CMK (cell line): ENCODE measurements at regions not wholly inside any gene's neighbourhood (a gene's known extent, or its start where the extent isn't known, plus 50 kb on each side); places are given as distances from the start of the nearest gene placed in this dataset.
"Not testable (repeated sequence)": the region's sequence is repeated elsewhere in the genome, so short reads cannot be mapped to it uniquely, and the experiment has no call there.

Experiments
- DNase-seq: peaks from one replicate; pipeline ENCODE4 v3.0.0-alpha.2; 2010; ENCODE audit warnings: low read depth

DNA sequence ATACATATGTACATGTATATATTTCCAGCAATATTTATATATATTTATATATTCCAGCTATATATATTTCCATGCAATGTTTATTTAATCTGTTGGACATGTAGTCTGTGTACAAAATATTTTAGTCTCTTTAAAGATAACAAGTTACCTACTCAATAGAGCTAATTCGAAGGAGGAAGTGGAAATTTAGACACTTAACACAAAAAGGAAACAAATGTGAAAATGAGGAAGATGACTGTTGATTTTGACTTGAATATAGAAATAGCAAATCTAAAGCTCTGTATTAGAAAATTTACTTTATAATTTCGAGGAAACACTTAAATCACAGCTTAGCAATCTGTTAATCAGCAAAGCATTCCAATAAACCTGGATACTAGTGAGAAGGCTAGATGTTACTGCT lies 1064.4 kb downstream of the PCDH7 start:
- no peak for DNase-seq

GRCh38 chr4:31787701-31788100 lies 1067.5 kb downstream of the PCDH7 start:
- DNase-seq, result no peak

DNA sequence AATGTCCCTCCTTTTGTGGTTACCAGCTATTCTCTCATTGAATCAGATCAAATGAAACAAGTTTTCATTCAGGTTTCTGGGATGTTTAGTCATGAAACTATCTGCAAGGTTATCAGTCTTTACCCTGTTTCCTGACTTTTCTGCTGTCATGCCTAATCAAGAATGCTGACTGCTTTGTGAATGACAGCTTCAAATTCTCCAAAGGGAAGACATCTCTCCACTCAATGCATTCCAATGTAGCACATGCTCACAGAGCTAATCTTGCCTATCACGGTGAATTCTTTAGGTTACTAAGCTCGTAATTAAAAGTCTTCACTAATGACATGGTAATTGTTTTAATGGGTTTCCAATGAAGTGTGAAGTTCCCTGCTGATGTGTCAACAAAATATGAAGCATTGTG lies 1068.5 kb downstream of the PCDH7 start:
- DNase-seq, result no peak

- no peak for DNase-seq
Observed at GRCh38 chr4:31791666-31792065, 1071.5 kb downstream of the PCDH7 start.

DNA sequence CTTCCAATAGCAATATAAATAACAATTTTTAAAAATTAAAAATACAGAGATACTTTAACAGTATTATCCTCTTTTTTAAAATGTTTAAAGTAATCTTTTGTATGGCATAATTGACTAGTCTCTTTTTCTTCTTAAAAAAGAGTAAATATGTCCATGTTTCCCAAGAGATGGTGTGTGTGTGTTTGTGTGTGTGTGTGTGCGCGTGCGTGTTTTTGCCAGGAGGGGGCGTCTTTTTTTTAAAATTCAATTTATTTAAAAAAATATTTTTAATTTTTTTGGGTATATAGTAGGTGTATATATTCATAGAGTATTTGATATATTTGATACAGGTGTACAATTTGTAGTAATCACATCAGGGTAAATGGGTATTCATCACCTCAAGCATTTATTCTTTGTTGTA lies 1073.7 kb downstream of the PCDH7 start:
- DNase-seq, result no peak

DNA sequence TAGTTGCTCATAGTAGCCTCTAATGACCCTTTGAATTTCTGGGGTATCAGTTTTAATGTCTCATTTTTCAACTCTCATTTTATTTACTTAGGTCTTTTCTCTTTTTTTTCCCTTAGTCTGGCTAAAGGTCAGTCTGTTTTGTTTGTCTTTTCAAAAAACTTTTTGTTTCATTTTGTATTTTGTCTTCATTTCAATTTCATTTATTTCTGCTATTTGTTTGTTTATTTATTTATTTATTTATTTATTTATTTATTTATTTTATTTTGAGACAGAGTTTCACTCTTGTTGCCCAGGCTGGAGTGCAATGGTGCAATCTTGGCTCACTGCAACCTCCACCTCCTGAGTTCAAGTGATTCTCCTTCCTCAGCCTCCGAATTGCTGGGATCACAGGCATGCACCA lies 1076.9 kb downstream of the PCDH7 start:
- not testable (repeated sequence) for DNase-seq

- no peak for DNase-seq
Observed at GRCh38 chr4:31803526-31804195, 1083.5 kb downstream of the PCDH7 start.

GRCh38 chr4:31807036-31807435 lies 1086.9 kb downstream of the PCDH7 start:
- DNase-seq, result no peak

DNA sequence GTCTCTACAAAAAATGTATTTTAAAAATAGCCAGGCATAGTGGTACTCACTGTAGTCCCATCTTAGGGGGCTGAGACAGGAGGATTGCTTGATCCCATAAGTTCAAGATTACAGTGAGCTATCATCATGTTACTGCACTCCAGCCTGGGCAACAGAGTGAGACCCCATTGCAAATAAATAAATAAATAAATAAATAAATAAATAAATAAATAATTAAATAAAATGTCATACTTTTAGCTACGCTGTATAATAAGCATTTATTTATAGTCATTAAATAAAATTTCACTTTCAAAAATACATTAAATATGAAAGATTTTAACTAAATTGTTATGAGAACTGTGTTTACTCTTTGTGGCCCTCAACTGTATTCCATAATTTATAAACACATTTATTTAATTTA lies 1124.2 kb downstream of the PCDH7 start:
- DNase-seq, result no peak

DNA sequence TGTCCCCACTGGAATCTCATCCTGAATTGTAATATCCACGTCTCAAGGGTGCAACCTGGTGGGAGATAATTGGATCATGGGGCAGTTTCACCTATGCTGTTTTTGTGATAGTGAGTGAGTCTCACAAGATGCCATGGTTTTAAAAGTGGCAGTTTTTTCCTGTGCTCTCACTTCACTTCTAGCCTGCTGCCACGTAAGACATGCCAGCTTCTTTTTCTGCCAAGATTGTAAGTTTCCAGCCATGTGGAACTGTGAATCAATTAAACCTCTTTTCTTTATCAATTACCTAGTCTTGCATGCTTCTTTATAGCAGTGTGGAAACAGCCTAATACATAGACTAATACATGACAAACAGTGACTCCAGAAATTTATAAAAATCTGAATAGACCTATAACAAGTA lies 1131.8 kb downstream of the PCDH7 start:
- DNase-seq, result no peak

- no peak for DNase-seq
Observed at GRCh38 chr4:31877429-31877828, 1157.3 kb downstream of the PCDH7 start.

DNA sequence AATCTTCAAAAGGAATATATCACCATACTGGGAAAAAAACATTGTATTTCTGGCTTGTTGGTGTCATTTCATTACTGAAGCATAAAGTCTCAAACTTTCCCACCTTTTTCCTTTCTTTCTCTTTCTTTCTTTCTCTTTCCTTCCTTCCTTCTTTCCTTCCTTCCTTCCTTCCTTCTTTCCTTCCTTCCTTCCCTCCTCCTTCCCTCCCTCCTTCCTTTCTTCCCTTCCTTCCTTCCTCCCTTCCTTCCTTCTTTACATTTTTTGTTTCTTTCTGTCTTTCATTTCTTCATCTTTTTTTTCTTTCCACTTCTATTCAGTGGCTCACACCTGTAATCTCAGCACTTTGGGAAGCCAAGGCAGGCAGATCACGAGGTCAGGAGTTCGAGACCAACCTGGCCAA lies 1160.7 kb downstream of the PCDH7 start:
- not testable (repeated sequence) for DNase-seq

DNA sequence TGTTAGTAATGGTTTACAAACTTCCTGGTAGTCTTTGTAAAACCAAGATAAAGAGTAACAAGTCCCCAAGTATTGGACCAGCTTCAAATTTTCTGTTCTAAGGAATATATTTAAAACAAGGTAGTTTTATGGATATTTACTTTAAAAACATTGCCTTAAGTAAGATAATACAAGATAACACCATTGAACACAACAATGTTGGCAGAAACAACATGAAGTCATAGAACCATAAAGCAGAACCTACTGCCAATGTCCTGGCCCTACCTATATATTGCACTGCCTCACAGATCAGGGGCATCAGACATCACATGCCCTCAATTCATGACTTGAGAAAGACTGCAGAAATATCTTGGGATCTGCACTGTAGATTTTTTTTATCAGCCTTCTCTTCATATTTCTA lies 1176.2 kb downstream of the PCDH7 start:
- DNase-seq, result no peak

DNA sequence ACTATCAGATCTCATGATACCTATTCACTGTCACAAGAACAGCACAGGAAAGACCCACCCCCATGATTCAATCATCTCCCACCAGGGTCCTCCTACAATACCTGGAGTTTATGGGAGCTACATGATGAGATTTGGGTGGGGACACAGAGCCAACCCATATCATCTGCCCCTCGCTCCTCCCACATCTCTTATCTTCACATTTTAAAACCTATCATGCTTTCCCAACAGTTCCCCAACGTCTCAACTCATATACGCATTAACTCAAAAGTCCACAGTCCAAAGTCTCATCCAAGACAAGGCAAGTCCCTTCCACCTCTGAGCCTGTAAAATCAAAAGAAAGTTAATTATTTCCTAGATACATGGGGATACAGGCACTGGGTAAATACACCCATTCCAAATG lies 1185.2 kb downstream of the PCDH7 start:
- no peak for DNase-seq

GRCh38 chr4:31908261-31908660 lies 1188.1 kb downstream of the PCDH7 start:
- no peak for DNase-seq

DNA sequence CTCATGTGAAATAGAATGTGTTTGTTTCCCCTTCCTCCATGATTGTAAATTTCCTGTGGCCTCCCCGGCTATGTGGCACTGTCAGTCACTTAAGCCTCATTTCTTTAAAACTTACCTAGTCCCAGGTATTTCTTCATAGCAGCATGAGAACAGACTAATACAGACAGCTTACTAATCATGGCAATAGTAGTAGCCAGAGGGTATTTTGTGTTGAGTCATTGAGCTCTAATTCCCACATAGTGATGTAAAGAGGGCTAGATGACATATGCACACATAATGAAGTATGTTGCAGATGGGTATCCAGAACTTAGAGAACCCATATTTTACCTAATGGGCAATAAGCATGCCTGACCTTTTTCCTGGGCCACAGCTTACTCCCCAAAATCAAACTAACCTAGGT lies 1197.2 kb downstream of the PCDH7 start:
- no peak for DNase-seq

DNA sequence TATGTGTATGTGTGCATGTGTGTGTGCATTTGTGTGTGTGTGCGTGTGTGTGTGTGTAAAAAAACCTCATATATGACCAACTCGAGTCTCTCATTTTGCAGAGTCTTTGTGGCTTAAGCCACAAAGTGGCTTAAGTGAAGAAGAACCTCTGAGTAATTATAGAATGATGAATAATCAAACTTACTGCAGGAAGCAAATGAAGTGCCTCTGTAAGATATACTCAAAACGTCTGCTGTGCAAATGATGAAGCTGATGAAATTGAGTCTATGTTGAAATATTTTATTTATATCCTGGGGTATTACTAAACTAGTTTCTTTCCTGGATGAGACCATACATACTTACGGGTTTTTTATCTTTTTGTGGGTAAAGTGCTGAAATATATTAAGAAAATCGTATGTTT lies 1198.7 kb downstream of the PCDH7 start:
- no peak for DNase-seq

DNA sequence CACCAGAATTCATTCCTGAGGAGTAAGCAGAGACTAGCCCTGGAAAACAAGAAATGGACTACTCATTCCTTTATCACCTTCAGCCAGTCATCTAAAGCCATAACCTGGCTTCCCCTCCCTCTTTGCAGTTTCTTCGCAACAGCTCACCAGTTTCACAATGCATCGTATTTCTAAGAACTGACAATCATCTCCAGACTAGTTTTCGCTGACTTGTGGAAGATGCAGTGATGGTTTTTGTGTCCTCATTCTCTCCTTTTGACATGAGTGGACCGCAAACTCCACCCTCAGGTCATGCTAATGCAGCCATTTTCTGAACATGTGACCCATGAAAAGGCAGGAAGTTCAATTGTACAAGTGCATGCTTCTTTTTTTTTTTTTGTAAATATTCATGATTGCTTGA lies 1203.5 kb downstream of the PCDH7 start:
- no peak for DNase-seq

DNA sequence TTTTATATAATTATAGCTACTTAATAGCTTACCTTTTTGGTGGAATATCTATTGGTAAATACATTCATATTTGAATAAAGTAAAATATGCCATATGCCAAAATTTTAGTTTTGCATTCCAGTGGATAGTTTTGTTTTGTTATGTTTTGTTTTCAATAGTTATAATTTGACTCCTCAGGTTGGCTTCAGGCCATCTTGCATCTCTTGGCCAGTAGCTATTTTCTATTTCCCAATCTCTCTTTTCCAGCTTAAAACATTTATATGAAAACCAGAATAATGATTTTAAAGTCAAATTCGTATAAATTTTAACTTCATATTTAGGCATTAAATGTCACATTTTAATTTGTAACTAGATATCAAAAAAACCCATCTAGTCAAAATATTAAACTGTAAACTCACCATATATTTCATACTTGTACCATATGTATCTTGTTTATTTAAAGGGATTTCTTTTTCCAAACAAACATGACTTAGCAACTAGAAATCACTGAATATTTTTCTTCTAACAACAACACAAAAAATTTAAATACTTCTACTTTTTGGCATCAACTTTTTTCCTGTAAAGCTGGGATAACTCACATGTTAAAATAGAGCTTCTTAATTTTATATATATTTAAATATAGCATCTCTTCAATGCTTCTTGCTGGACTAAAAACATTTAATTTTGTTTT lies 1209.6 kb downstream of the PCDH7 start:
- DNase-seq, result no peak

GRCh38 chr4:31946456-31946855 lies 1226.3 kb downstream of the PCDH7 start:
- no peak for DNase-seq

GRCh38 chr4:31947101-31947500 lies 1226.9 kb downstream of the PCDH7 start:
- no peak for DNase-seq

DNA sequence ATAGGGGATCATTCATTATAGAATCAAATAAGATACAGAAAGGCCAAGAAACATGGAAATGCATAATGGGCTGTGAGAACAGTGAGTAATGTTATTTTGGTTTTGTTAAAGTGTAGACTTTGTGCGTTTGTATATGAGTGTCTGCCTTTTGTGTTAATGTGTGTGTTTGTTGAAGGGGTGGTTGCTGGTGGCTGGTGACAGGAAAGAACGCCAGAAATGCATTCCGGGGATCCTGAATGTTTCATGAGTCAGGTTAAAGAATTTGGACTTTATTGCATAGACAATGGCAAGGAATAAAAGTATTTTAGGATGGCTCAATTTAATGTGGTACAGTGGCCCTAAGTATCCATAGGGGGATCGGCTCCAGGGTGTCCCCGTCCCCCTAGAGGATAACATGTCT lies 1228.9 kb downstream of the PCDH7 start:
- no peak for DNase-seq

GRCh38 chr4:31955346-31955745 lies 1235.2 kb downstream of the PCDH7 start:
- DNase-seq, result no peak

- DNase-seq, result no peak
Observed at GRCh38 chr4:31959972-31960371, 1239.8 kb downstream of the PCDH7 start.
